CD14-positive monocyte (primary cell): ENCODE measurements at regions not wholly inside any gene's neighbourhood (a gene's known extent, or its start where the extent isn't known, plus 50 kb on each side); places are given as distances from the start of the nearest gene placed in this dataset.
A peak's percentile ranks its signal among the peaks of the same experiment; 100 is the strongest.

Experiments used
- DNase-seq, 3 donors: peaks; one replicate each; pipeline ENCODE4 v3.0.0-alpha.2; 2011 to 2022
- H2AFZ ChIP-seq: 2 replicates; pipeline ENCODE4 v1.6.0; 2012; ENCODE audit warnings: mild to moderate bottlenecking, low read depth, low read length, inconsistent platforms; ENCODE audit not compliant: insufficient read depth, poor library complexity, severe bottlenecking
- H3K27ac ChIP-seq, 2 donors: 1 replicate in 1 of 2; 2 replicates in 1 of 2; pipeline ENCODE4 v1.5.1; 2012 to 2013; ENCODE audit warnings: low read length in 2 of 2, control low read depth in 1 of 2, inconsistent platforms in 1 of 2, low read depth in 1 of 2, mild to moderate bottlenecking in 1 of 2
- H3K27me3 ChIP-seq, 2 donors: one replicate each; pipeline versions ENCODE4 v1.6.0 to v1.6.1; 2011 to 2013; ENCODE audit warnings: low read length in 2 of 2; ENCODE audit not compliant: control insufficient read depth in 2 of 2, insufficient read depth in 2 of 2
- H3K36me3 ChIP-seq, 2 donors: replicated peaks in 1 of 2; 1 replicate in 1 of 2; 2 replicates in 1 of 2; pipeline versions ENCODE4 v1.5.1 to v1.6.1; 2012 to 2013; ENCODE audit warnings: low read length in 2 of 2, control low read depth in 1 of 2, inconsistent platforms in 1 of 2, mild to moderate bottlenecking in 1 of 2; ENCODE audit not compliant: insufficient read depth in 2 of 2, control insufficient read depth in 1 of 2
- H3K4me1 ChIP-seq, 2 donors: 1 replicate in 1 of 2; 2 replicates in 1 of 2; pipeline versions ENCODE4 v1.5.1 to v1.6.1; 2012 to 2013; ENCODE audit warnings: low read length in 2 of 2, control low read depth in 1 of 2, inconsistent platforms in 1 of 2, mild to moderate bottlenecking in 1 of 2, moderate library complexity in 1 of 2; ENCODE audit not compliant: insufficient read depth in 2 of 2, control insufficient read depth in 1 of 2
- H3K4me2 ChIP-seq: replicated peaks from 2 replicates; pipeline ENCODE3; 2012; ENCODE audit warnings: low read length, moderate library complexity, mild to moderate bottlenecking; ENCODE audit not compliant: poor library complexity, severe bottlenecking; ENCODE audit errors: extremely low read depth
- H3K4me3 ChIP-seq, 3 experiments: fragments of 200-600 bp in 1 of 3; sonication (generic) in 1 of 3; replicated peaks in 1 of 3; 1 replicate in 2 of 3; 2 replicates in 1 of 3; pipeline ENCODE4 v1.5.1; 2011 to 2013; ENCODE audit warnings: low read length in 3 of 3, mild to moderate bottlenecking in 3 of 3, control low read depth in 2 of 3, low read depth in 2 of 3, inconsistent platforms in 1 of 3, moderate library complexity in 1 of 3
- H3K79me2 ChIP-seq: 2 replicates; pipeline ENCODE4 v1.6.0; 2012; ENCODE audit warnings: mild to moderate bottlenecking, control low read depth, inconsistent platforms, low read length, moderate library complexity; ENCODE audit not compliant: insufficient read depth
- H3K9ac ChIP-seq: 2 replicates; pipeline ENCODE4 v1.6.0; 2017; ENCODE audit warnings: low read length, mild to moderate bottlenecking; ENCODE audit not compliant: insufficient read depth, poor library complexity, severe bottlenecking
- H3K9me3 ChIP-seq, 2 donors: replicated peaks in 1 of 2; 1 replicate in 1 of 2; 2 replicates in 1 of 2; pipeline versions ENCODE4 v1.5.1 to v1.6.1; 2012 to 2013; ENCODE audit warnings: low read length in 2 of 2, control low read depth in 1 of 2; ENCODE audit not compliant: control insufficient read depth in 1 of 2, insufficient read depth in 1 of 2
- H4K20me1 ChIP-seq: 2 replicates; pipeline ENCODE4 v1.6.0; 2012; ENCODE audit warnings: mild to moderate bottlenecking, low read length, control low read depth, moderate library complexity; ENCODE audit not compliant: insufficient read depth
- H3K27ac Mint-ChIP-seq, 7 donors: one replicate each; pipeline ENCODE4 v1.8.0; 2020; ENCODE audit warnings: mild to moderate bottlenecking in 7 of 7, mixed read lengths in 7 of 7, moderate library complexity in 6 of 7, inconsistent platforms in 2 of 7
- H3K27me3 Mint-ChIP-seq, 3 donors: one replicate each; pipeline ENCODE4 v1.8.0; 2021 to 2022; ENCODE audit warnings: low read depth in 3 of 3, mild to moderate bottlenecking in 3 of 3, mixed read lengths in 3 of 3, moderate library complexity in 3 of 3, inconsistent platforms in 1 of 3
- H3K36me3 Mint-ChIP-seq, 2 donors: one replicate each; pipeline ENCODE4 v1.8.0; 2020; ENCODE audit warnings: mixed read lengths in 2 of 2, inconsistent platforms in 1 of 2, mild to moderate bottlenecking in 1 of 2
- H3K4me1 Mint-ChIP-seq: one replicate; pipeline ENCODE4 v1.8.0; 2020; ENCODE audit warnings: mild to moderate bottlenecking, mixed read lengths
- H3K4me3 Mint-ChIP-seq, 2 donors: one replicate each; pipeline ENCODE4 v1.8.0; 2020; ENCODE audit warnings: mild to moderate bottlenecking in 2 of 2, mixed read lengths in 2 of 2, moderate library complexity in 1 of 2
- H3K9me3 Mint-ChIP-seq, 7 donors: one replicate each; pipeline ENCODE4 v1.8.0; 2020 to 2022; ENCODE audit warnings: mixed read lengths in 7 of 7, mild to moderate bottlenecking in 6 of 7, moderate library complexity in 6 of 7, inconsistent platforms in 2 of 7
- CTCF ChIP-seq: fragments of 200-600 bp; IDR thresholded peaks from one replicate; pipeline ENCODE4 v1.8.0; 2022; ENCODE audit warnings: antibody characterized with exemption, mild to moderate bottlenecking
- WGBS: methylation state at CpG from one replicate; pipeline ENCODE4 v1.1.5; 2013; ENCODE audit warnings: missing lambda C conversion rate; ENCODE audit not compliant: insufficient coverage; 5-methylcytosine and 5-hydroxymethylcytosine counted together
- intact Hi-C, 2 donors: fragments of 100-400 bp; cut with micrococcal nuclease; formaldehyde crosslinking; loops; one replicate each; pipeline versions ENCODE4 v1.15.0 to v1.15.1; 2023

GRCh38 chr9:27722866-27723265 is 149.6 kb upstream of the C9orf72 start:
- no peaks in the 10 kb centered on the region for H3K36me3 Mint-ChIP-seq
- no peaks in the 10 kb centered on the region for H3K9me3 Mint-ChIP-seq
- Histone ChIP-seq H3K27me3 (no peaks in the 10 kb centered on the region), H3K36me3 (no peaks in the 10 kb centered on the region), H3K9me3 (no peaks in the 10 kb centered on the region), H2AFZ (no peak overlapping the region), H3K27ac (no peak overlapping the region), H3K4me3 (no peak overlapping the region), H3K9ac (no peak overlapping the region), H4K20me1 (no peaks in the 10 kb centered on the region), H3K4me2 (no peak overlapping the region), H3K79me2 (no peaks in the 10 kb centered on the region), H3K4me1 (peaks cover 16 to 20% of the 10 kb centered on the region in 2 donors)
- peaks cover 0 to 3% (median 0%) of the 10 kb centered on the region in 3 donors for H3K27me3 Mint-ChIP-seq
- no peak for TF ChIP-seq CTCF
- no peak overlapping the region for H3K4me3 Mint-ChIP-seq
- intact Hi-C loops = no loop called here
- H3K27ac Mint-ChIP-seq = peak overlapping the region in 2 of 7 donors; percentile 33 to 66
- peaks cover 30% of the 10 kb centered on the region for H3K4me1 Mint-ChIP-seq
- peak in 1 of 3 donors; percentile 13 for DNase-seq

DNA sequence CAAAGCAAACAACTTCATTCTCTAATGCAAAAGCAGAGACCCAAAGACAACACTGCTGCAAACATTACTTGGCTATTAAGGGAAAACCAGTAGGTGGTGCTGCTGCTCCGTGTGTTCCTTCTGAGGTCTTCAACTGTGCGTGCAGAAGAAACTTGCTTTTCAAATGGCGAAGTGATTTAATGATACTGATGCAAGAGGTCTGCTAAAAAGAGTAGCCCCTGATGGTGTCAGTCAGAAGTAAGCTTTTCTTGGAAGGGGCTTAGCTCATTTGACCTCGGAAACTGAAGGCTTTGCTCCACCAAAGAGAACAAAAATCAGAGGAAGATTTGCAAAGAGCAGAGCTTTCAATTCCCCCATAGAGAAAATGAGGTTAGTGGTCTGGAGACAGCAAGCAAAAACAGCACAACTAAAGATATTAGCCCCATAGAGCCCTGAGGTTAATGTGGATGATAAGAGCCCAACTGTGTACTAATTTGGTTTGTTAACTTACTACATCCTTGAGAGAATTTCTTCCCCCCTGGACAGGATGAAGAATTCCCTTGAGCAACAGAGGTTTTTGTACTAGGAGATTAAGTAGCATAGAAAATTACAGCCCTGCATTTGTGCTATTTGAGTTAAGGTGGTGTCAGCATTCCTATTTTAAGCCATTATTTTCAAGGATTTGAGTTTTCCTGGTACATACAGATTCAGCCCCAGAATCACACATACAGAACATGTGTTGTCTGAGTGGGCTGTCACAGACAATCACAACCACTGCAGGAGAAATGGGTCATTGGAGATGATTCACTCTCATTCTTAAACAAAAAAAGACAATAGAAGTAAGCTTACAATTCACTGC is 153.2 kb upstream of the C9orf72 start:
- intact Hi-C loops = no loop called here
- H3K27me3 Mint-ChIP-seq = peaks cover 0 to 3% (median 2%) of the 10 kb centered on the region in 3 donors
- no peaks in the 10 kb centered on the region for H3K9me3 ChIP-seq
- H3K9me3 Mint-ChIP-seq = peaks cover 0 to 6% (median 0%) of the 10 kb centered on the region in 7 donors
- WGBS = 0% methylated on average over 3 of the region's 4 CpGs
- H3K4me1 Mint-ChIP-seq = peaks cover 16% of the 10 kb centered on the region
- no peak overlapping the region for H3K27ac Mint-ChIP-seq
- peak overlapping the region; percentile 37 for H3K4me2 ChIP-seq
- peak; percentile 56 to 76 (median 68) for DNase-seq
- H3K27ac ChIP-seq = no peak overlapping the region
- no peaks in the 10 kb centered on the region for H3K79me2 ChIP-seq
- no peaks in the 10 kb centered on the region for H3K36me3 Mint-ChIP-seq
- H3K9ac ChIP-seq = no peak overlapping the region
- H3K36me3 ChIP-seq = no peaks in the 10 kb centered on the region
- H3K4me3 ChIP-seq = no peak overlapping the region
- H2AFZ ChIP-seq = peak overlapping the region; percentile 51
- H3K27me3 ChIP-seq = no peaks in the 10 kb centered on the region
- TF ChIP-seq CTCF = peak; percentile 86
- H3K4me1 ChIP-seq = peaks cover 7% of the 10 kb centered on the region in 2 donors
- H4K20me1 ChIP-seq = no peaks in the 10 kb centered on the region
- peak overlapping the region in 1 of 2 donors; percentile 53 for H3K4me3 Mint-ChIP-seq
